Limb (tissue), 2 donors: ENCODE measurements at regions not wholly inside any gene's neighbourhood (a gene's known extent, or its start where the extent isn't known, plus 50 kb on each side); places are given as distances from the start of the nearest gene placed in this dataset.
A peak's percentile ranks its signal among the peaks of the same experiment; 100 is the strongest.
"Not testable (repeated sequence)": the region's sequence is repeated elsewhere in the genome, so short reads cannot be mapped to it uniquely, and the experiment has no call there.

Experiments used
- DNase-seq, 2 donors: peaks; one replicate each; pipeline ENCODE4 v3.0.0-alpha.2; 2016; ENCODE audit errors: extremely low spot score in 2 of 2

DNA sequence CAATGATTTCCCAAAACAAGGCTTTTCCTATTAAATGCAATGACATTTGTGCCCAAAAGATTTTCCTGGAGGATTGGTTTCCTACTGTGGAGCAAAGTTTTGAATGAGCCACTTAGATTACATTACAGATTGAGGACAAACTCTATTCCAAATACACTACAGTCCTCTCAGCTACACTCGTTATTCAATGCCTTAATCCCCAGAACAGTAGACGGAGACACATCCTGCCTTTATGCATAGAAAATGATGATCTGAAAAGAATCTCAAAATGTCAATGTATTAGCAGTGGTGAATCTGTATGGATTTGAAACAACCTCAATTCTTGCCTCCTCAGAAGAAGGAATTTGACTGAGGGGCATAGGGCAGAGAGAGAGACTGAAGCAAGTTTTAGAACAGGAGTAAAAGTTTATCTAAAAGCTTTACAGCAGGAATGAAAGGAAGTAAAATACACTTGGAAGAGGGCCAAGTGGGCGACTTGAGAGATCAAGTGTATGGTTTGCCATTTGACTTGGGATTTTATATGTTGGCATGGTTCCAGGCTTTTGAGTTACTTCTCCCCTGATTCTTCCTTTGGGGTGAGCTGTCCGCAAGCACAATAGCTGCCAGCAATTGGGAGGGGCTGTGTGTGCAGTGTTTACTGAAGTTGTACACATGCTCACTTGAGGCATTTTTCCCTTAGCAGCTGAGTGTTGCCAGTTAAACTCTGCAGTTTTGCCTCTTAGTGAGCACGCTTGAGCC lies 891.9 kb upstream of the MBL2 start:
- DNase-seq, result peak; percentile 22 to 46

DNA sequence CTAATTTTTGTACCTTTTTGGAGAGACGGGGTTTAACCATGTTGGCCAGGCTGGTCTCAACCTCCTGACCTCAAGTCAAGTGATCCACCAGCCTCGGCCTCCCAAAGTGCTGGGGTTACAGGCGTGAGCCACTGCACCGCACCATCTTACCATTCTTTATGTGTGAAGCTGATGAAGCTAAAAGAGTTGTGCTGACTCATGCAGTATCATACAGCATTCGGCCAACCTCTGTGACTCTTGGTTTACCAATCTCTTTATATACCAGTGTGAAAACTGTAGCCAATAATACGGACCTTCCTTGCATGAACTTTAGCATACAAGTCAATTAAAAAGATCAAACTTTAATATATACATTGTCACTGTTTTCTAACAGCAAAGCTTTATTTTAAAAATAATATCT lies 878.2 kb upstream of the MBL2 start:
- DNase-seq, result no peak

GRCh38 chr10:53647221-53647620 lies 874.6 kb upstream of the MBL2 start:
- not testable (repeated sequence) for DNase-seq

GRCh38 chr10:53646525-53646924 lies 873.9 kb upstream of the MBL2 start:
- peak in 1 of 2 donors; percentile 17 for DNase-seq

- DNase-seq, result no peak
Observed at GRCh38 chr10:53645951-53646350, 873.4 kb upstream of the MBL2 start.

- no peak for DNase-seq
Observed at GRCh38 chr10:53638006-53638405, 865.4 kb upstream of the MBL2 start.

DNA sequence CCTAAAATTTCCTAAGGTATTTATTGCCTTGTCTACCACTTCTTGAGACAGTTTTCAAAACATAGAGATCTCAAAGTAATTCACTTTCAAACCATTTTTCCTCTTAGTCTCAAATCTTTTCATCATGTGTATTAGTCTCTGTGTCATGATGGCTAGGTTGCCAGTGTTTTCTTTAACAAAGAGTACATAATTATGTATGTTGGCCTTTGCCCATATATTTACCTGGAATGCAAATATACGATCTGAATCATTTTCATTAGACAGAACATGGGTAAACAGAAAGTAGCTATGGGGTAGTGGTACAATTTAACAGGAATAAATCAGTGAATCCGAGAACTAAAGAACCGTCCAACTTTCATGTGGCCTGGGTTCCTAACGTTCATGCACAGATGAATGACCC lies 852.1 kb upstream of the MBL2 start:
- no peak for DNase-seq

- DNase-seq, result no peak
Observed at GRCh38 chr10:53622201-53622600, 849.6 kb upstream of the MBL2 start.

DNA sequence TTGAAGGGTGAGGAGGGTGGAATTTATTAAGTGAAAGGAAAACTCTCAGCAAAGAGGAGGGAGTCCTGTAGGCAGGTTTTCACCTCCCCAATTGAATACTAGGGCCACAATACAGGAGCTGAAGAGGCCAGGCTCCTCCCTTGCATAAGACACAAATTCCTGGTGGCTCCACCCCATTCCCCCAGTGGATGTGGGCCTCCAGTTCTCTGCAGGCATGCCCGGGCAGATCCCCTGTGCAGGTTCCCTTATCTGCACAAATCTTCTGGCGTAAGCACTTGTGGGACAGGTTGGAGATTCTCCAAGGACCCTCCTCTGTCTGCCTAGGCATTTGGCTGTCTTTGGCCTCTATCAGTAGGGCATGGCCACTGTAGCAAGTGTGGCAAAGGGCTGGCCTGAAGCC lies 847.1 kb upstream of the MBL2 start:
- no peak for DNase-seq

GRCh38 chr10:53607691-53608090 lies 835.1 kb upstream of the MBL2 start:
- no peak for DNase-seq

DNA sequence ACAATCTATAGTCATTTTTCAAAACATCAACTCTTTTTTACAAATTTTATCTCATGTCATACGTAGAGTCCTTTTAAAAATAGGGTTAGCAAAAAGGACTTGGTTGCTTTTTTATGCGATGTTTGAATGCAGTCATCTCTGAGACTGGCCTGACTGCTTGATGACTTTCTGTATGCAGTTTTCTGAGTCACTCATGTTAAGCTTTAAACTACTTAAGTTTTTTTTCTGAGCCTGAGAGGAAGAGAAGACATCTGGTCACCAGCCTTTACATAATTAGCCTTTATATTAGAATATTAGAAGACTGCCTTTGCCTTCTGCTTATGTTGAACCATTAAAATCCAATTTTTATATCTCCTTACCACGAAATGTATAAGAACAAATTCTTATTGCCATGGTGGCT lies 834.4 kb upstream of the MBL2 start:
- DNase-seq, result no peak

DNA sequence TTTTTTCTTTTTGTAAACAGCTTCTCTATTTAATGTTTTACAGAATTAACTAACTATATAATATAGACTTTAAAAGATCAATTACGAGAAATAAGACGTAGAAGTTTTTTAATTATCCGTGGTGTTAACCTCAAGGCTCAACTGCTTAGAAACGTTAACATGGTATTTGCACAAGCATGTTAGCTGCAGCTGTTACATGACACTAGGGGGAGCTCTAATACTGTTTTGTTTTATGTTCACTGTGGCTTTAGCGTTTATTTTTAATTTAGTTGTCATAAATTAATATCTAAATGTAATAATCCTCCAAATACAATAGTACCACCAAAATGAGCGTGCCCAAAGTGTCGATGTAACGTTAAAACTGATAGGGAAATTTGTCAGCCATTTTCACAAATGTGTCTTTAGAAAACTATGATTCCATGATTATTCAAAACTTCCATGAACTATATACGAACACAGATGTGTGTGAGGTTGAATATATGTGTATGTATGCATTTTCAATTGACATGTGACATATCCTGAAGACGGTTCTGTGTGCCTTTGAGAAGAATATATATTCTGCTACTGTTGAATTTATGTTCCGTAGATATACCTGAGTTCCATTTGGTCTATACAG lies 828.8 kb upstream of the MBL2 start:
- peak in 1 of 2 donors; percentile 58 for DNase-seq

GRCh38 chr10:53598914-53599313 lies 826.3 kb upstream of the MBL2 start:
- no peak for DNase-seq

DNA sequence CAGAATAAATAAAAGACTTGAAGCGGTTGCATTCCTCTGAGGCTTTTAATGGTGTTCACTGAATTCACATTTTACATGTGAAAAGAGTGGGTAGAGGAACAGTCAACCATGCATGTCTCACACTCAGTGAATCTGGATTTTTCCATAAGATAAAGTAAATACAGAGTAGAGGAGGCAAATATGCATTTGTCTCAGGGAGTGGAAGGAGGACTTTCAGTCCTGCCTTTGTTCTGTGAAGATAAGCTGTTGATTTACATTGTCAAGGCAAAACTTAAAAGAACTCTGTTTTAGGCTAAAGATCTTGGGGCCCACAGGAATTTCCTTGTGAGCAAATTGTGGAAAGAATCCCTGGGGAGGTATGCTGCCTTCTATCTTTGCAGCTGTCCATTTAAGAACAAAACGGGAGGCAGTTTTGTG lies 825.3 kb upstream of the MBL2 start:
- DNase-seq, result no peak

DNA sequence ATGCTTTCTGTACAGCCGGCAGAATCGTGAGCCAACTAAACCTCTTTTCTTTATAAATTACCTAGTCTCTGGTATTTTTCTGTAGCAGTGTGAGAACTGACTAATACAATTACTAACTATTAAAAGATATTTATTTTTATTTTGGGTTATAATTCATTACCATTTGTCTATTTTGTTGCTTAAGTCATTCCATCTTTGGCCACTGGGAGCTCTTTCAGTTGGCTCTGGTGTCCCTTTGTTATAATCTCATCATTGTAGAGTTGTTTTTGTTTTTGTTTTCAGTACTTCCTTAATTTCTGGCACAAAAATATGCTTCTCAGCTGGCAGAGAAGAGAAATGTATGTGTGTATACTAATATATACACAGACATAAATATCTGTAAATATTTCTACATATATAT lies 807.9 kb upstream of the MBL2 start:
- no peak for DNase-seq

GRCh38 chr10:53579773-53580172 lies 807.2 kb upstream of the MBL2 start:
- DNase-seq, result no peak

DNA sequence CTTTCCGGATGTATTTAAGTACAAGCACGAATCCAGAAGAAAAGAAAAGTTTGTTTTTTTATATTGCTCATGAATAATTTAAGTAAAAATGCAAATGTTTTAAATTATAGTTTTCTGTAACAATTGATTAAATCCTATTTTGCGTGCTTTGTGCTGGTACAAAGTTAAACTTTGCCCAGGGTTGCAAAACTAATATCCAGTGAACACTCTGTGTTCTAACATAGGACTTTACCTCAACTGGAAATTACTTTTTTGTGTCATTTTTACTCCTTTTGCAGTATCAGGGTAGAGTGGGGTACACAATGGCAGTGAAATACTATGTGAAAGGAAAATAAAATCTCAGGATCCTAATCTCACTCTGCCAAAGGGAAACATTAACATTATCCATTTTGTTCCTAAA lies 801.4 kb upstream of the MBL2 start:
- no peak for DNase-seq

DNA sequence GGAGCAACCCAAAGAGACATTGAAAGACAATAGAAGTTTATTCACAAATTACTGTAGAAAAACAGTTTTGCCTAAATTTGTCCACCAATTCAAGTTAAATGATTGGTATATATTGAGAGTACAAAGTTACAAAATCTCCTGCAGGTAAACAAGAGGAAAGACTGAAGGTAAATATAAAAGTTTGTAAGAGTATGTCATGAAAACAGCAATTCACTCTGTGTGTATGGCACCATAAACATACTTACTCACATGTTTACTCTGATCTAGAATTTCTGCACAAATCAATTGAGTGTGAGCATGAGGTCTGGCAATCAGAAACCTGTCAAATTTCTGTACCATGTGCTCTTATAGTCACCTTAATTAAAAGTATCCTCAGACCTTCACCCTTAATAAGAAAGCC lies 800.9 kb upstream of the MBL2 start:
- no peak for DNase-seq

DNA sequence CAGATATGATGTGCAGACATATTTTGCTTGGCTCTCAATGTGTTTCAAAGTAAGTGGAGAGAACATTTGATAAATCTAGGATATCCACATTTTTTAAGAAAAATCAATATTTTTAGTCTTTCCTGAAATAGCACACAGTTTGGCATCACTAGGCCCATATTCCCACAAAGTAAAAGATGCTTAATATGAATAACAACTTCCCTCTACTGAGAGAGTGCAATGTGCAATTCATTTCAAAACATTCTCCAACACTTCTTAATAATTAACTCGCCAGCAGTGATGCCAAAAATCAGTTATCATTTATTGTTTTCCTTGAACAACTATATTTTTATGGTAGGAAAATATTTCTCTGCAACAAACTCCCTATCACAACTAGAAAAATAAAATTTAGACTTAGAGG lies 800.2 kb upstream of the MBL2 start:
- DNase-seq, result no peak

DNA sequence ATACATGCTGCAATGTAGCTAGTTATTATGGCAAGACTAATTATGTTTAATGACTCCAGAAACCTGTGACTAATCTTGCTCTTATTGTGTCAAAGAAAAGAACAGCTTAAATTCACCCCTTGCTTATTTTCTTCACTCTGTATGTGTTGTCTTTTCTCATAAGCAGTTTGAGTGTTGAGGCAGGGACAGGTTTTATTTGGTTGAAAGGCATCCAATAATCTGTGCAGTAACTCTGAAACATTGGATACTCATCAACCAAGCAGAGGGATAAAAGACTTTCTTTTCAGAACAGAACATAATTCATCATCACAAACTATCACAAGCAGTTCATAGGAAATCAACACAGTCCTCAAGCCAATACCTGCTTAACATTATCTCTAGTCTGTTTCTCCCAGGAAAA lies 797.6 kb upstream of the MBL2 start:
- no peak for DNase-seq

DNA sequence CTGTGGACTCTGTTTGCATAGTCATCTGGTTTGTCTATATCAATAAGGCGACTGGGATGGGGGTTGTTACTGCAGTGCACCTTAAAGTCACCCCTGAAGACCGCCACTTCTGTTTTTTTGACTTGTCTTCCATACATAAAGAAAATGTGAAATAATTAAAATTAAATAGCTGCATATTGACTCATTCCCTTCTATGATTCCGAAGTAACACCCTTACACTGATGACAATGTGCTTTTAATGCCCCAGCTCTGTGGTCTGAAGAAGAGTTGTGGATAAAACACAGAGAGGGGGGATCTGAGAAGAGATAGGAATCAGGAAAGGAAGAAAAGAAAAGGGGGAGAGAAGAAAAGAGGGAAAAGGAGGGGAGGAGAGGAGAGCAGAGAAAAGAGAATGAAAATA lies 796.9 kb upstream of the MBL2 start:
- no peak for DNase-seq

DNA sequence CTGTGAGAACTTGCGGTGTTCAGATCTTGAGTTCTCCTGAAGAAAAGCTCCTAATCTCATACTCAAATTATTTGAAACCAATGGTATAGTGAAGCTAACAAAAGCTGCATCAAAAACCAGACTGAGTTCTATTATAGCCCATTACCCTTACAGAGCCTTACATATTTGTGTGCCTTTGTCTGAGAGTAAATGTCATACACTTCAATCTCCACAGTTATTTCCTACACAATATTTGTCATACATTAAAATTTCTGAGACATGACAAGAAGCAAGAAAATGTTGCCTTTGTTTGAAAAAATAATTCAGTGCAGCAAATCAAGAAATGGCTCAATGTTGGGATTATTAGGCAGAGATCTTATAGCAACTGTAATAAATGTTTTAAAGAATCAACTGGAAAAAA lies 776.1 kb upstream of the MBL2 start:
- no peak for DNase-seq

- no peak for DNase-seq
Observed at GRCh38 chr10:53547364-53547763, 774.8 kb upstream of the MBL2 start.
